OCI-LY7 (cell line): ENCODE measurements at regions not wholly inside any gene's neighbourhood (a gene's known extent, or its start where the extent isn't known, plus 50 kb on each side); places are given as distances from the start of the nearest gene placed in this dataset.
"Not testable (repeated sequence)": the region's sequence is repeated elsewhere in the genome, so short reads cannot be mapped to it uniquely, and the experiment has no call there.

Experiments used
- BruUV-seq: library from RNA; stranded (reverse); fragments of 400-500 nt; replicated peaks from 2 replicates; lab custom pipeline; 2021; lab: Mats Ljungman, UMichigan
- CTCF ChIA-PET: fragments of 300-600 bp; sonication (Branson Sonifier 250); formaldehyde crosslinking; loops from one replicate; lab custom pipeline; 2022; ENCODE audit warnings: antibody characterized with exemption; ENCODE audit not compliant: unreplicated experiment; lab: Charles Lee
- POLR2A ChIA-PET: fragments of 300-600 bp; sonication (Branson Sonifier 250); formaldehyde crosslinking; loops from one replicate; lab custom pipeline; 2022; ENCODE audit warnings: antibody characterized with exemption; lab: Charles Lee
- DNase-seq: peaks from one replicate; pipeline ENCODE4 v3.0.0-alpha.2; 2015; ENCODE audit warnings: low spot score
- H2AFZ ChIP-seq: fragments of 200-600 bp; sonication (generic), shearing (Covaris generic); 2 replicates; pipeline ENCODE4 v1.6.1; 2014; ENCODE audit warnings: mild to moderate bottlenecking, antibody characterized with exemption, low read length, moderate library complexity
- H3K27ac ChIP-seq: fragments of 200-600 bp; sonication (generic); 2 replicates; pipeline ENCODE4 v1.5.1; 2014; ENCODE audit warnings: mixed run types, low read depth, mild to moderate bottlenecking, moderate library complexity, low read length, inconsistent platforms; ENCODE audit not compliant: poor library complexity, severe bottlenecking
- H3K36me3 ChIP-seq: fragments of 200-600 bp; sonication (generic); 2 replicates; pipeline ENCODE4 v1.6.1; 2014; ENCODE audit warnings: mild to moderate bottlenecking, antibody characterized with exemption, low read length, moderate library complexity, mixed read lengths; ENCODE audit not compliant: insufficient read depth
- H3K4me1 ChIP-seq: fragments of 200-600 bp; sonication (generic); 2 replicates; pipeline ENCODE4 v1.5.1; 2014; ENCODE audit warnings: mild to moderate bottlenecking, low read length; ENCODE audit not compliant: insufficient read depth, poor library complexity, severe bottlenecking
- H3K4me2 ChIP-seq: fragments of 200-600 bp; sonication (generic); 2 replicates; pipeline ENCODE4 v1.6.1; 2014; ENCODE audit warnings: mild to moderate bottlenecking, low read length
- H3K4me3 ChIP-seq: fragments of 200-600 bp; sonication (generic); 2 replicates; pipeline ENCODE4 v1.5.1; 2014; ENCODE audit warnings: mild to moderate bottlenecking, low read depth, low read length; ENCODE audit not compliant: poor library complexity, severe bottlenecking
- H3K79me2 ChIP-seq: fragments of 200-600 bp; sonication (generic); 2 replicates; pipeline ENCODE4 v1.6.1; 2016; ENCODE audit warnings: low read depth, mild to moderate bottlenecking, low read length, moderate library complexity, mixed read lengths; ENCODE audit not compliant: insufficient read depth
- H3K9me2 ChIP-seq: fragments of 200-600 bp; sonication (generic); 2 replicates; pipeline ENCODE4 v1.6.1; 2016; ENCODE audit warnings: mild to moderate bottlenecking, low read length, mixed read lengths; ENCODE audit not compliant: insufficient read depth
- H3K9me3 ChIP-seq: fragments of 200-600 bp; sonication (generic); 2 replicates; pipeline ENCODE4 v1.6.1; 2014; ENCODE audit warnings: mild to moderate bottlenecking, mixed run types, low read length, mixed read lengths
- H4K20me1 ChIP-seq: fragments of 200-600 bp; sonication (generic); 2 replicates; pipeline ENCODE4 v1.6.1; 2014; ENCODE audit warnings: mild to moderate bottlenecking, antibody characterized with exemption, low read length, moderate library complexity, mixed read lengths; ENCODE audit not compliant: insufficient read depth
- CTCF ChIP-seq: fragments of 200-600 bp; sonication (generic); conservative IDR thresholded peaks from 2 replicates; pipeline ENCODE4 v1.5.1; 2014; ENCODE audit warnings: mild to moderate bottlenecking, antibody characterized with exemption, low read length, moderate library complexity, mixed read lengths
- EZH2phosphoT487 ChIP-seq: fragments of 200-600 bp; sonication (generic); IDR thresholded peaks from 2 replicates; pipeline ENCODE4 v1.6.1; 2018; ENCODE audit warnings: low read depth, borderline replicate concordance, mild to moderate bottlenecking, mixed run types, antibody characterized with exemption, low read length, moderate library complexity, mixed read lengths
- intact Hi-C: fragments of 100-400 bp; cut with micrococcal nuclease; formaldehyde crosslinking; loops from one replicate; pipeline ENCODE4 v1.10.0; 2022; ENCODE audit not compliant: unreplicated experiment

DNA sequence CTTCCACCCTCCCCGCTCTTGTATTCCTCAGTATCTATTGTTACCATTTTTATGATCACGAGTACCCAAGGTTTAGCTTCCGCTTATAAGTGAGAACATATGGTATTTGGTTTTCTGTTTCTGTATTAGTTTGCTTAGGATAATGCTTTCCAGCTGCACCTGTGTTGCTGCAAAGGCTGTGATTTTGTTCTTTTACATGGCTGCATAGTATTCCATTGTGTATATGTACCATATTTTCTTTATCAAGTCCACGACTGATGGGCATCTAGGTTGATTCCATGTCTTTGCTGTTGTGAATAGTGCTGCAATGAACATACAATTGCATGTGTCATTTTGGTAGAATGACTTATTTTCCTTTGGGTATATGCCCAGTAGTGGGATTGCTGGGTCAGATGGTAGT, 79.7 kb upstream of the EFCAB3 start:
- CTCF ChIA-PET, result no interaction called here
- H3K4me2 ChIP-seq, result no peak overlapping the region
- no peaks in the 10 kb centered on the region for H3K36me3 ChIP-seq
- TF ChIP-seq EZH2phosphoT487 (no peak), CTCF (no peak)
- BruUV-seq, result no TSS peak
- POLR2A ChIA-PET, result no interaction called here
- intact Hi-C loops, result no loop called here
- no peaks in the 10 kb centered on the region for H4K20me1 ChIP-seq
- DNase-seq, result no peak
- H2AFZ ChIP-seq, result no peak overlapping the region
- H3K27ac ChIP-seq, result no peak overlapping the region
- H3K79me2 ChIP-seq, result no peaks in the 10 kb centered on the region
- H3K4me1 ChIP-seq, result no peaks in the 10 kb centered on the region
- H3K9me3 ChIP-seq, result no peaks in the 10 kb centered on the region
- no peak overlapping the region for H3K4me3 ChIP-seq
- H3K9me2 ChIP-seq, result no peaks in the 10 kb centered on the region

DNA sequence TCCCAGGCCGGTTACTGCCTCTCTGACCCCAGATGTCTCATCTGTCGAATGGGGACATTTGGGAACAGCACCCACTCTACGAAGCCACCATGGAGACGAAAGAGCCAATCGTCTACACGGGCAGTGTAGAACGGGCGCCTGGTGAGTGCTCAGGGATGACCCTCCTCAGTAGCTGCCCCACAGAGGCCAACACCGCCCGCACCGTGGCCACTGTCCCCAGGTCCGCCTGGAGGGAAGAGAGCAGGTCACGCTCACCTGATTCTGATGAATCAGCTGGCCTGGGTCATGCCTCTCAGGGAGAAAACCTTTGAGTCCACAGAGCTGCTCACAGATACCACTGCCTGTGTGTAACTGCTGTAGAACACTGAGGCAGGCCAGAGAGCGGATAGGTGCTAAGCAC, 105.1 kb upstream of the EFCAB3 start:
- H3K4me1 ChIP-seq, H2AFZ ChIP-seq, CTCF ChIA-PET, intact Hi-C loops, H3K4me3 ChIP-seq, BruUV-seq, H3K9me2 ChIP-seq, POLR2A ChIA-PET, H3K79me2 ChIP-seq, H3K4me2 ChIP-seq, DNase-seq, H3K9me3 ChIP-seq, H4K20me1 ChIP-seq, H3K36me3 ChIP-seq, H3K27ac ChIP-seq: not testable (repeated sequence)

- H4K20me1 ChIP-seq, H3K36me3 ChIP-seq, DNase-seq, H3K9me3 ChIP-seq, H3K4me2 ChIP-seq, H3K4me3 ChIP-seq, H3K9me2 ChIP-seq, BruUV-seq, H2AFZ ChIP-seq, CTCF ChIA-PET, H3K27ac ChIP-seq, H3K4me1 ChIP-seq, intact Hi-C loops, H3K79me2 ChIP-seq, POLR2A ChIA-PET: not testable (repeated sequence)
Observed at GRCh38 chr17:62268361-62268760, 112.0 kb upstream of the EFCAB3 start.

- H3K4me2 ChIP-seq, H3K4me3 ChIP-seq, H3K27ac ChIP-seq, H2AFZ ChIP-seq, H3K4me1 ChIP-seq, H3K79me2 ChIP-seq, DNase-seq, H4K20me1 ChIP-seq, H3K9me3 ChIP-seq, H3K9me2 ChIP-seq, H3K36me3 ChIP-seq, CTCF ChIA-PET, BruUV-seq, intact Hi-C loops, POLR2A ChIA-PET: not testable (repeated sequence)
Observed at GRCh38 chr17:62264974-62265373, 115.4 kb upstream of the EFCAB3 start.

DNA sequence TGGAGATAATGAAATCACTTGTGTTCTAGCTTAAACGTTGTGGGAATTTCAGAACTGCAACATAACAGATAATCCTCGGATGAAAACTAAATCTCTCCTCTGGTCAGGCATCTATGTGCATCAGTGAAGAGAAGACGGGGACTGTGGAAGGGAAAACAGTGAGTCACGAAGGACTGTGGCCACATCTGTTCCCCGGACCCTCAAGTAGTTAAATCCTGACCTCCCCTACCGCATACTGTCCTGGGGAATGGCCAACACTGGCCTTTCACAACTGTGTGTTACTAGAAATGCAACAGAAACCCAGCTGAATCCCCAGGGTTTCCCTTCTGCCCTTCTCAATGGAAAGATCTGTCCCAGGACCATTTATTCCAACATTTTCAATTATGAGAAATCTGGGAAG, 124.6 kb upstream of the EFCAB3 start:
- H3K9me3 ChIP-seq, BruUV-seq, H3K36me3 ChIP-seq, H3K9me2 ChIP-seq, H2AFZ ChIP-seq, intact Hi-C loops, H3K27ac ChIP-seq, DNase-seq, POLR2A ChIA-PET, H4K20me1 ChIP-seq, H3K4me2 ChIP-seq, H3K79me2 ChIP-seq, H3K4me1 ChIP-seq, H3K4me3 ChIP-seq, CTCF ChIA-PET: not testable (repeated sequence)

GRCh38 chr17:62242076-62242475, 138.3 kb upstream of the EFCAB3 start:
- H3K9me2 ChIP-seq, H3K4me1 ChIP-seq, H4K20me1 ChIP-seq, intact Hi-C loops, H3K4me3 ChIP-seq, H3K4me2 ChIP-seq, H2AFZ ChIP-seq, H3K79me2 ChIP-seq, CTCF ChIA-PET, H3K9me3 ChIP-seq, H3K36me3 ChIP-seq, H3K27ac ChIP-seq, POLR2A ChIA-PET, DNase-seq, BruUV-seq: not testable (repeated sequence)
